ENCODE measurements at regions not wholly inside any gene's neighbourhood (a gene's known extent, or its start where the extent isn't known, plus 50 kb on each side); places are given as distances from the start of the nearest gene placed in this dataset.

DNA sequence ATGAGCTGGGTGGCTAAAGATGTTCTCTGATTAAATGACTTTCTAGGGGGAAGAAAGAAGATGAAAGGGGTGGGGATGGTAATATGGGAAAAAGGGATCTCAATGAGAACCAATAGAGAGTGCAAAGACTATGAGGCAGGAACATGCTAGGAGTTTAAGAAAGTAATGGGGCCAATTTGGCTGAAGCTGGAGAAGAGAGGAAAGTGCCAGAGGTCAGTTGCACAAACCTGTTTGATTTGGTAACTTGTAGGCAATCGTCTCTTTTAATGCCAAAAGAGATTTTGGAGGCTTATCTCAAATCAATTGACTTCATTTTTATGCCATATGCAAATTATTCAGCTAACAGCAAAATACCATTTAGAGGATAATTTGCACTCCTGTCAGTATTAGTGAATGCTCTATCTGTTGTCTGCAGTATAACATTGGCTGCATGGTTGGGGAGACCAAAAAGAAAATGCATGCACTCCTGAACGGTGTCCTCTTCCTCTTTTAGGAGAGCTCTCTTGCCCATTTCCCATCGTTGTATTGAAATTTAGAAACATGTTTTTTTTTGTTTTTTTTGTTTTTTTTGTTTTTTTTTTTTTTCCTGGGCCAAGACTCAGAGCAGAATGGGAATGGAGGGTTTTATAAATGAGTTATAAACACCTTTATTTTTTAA, 193.9 kb downstream of the BTBD3 start:
- H3K79me2 ChIP-seq (ENCODE audit: control insufficient read depth, insufficient read depth, low read length) = no peaks in the 10 kb centered on the region
- H3K4me1 ChIP-seq (ENCODE audit: control insufficient read depth, extremely low read depth, insufficient read depth, low read length) = no peaks in the 10 kb centered on the region
- no peak overlapping the region for H3K9ac ChIP-seq (replicated peaks; ENCODE audit: extremely low read depth, insufficient read depth, low read length)
- H3K9me3 ChIP-seq (replicated peaks; ENCODE audit: control insufficient read depth, insufficient read depth, low read length) = no peaks in the 10 kb centered on the region
- no peaks in the 10 kb centered on the region for H3K27me3 ChIP-seq (ENCODE audit: control insufficient read depth in 2 of 2, insufficient read depth in 2 of 2, low read length in 2 of 2)
- no peaks in the 10 kb centered on the region for H3K9me1 ChIP-seq (replicated peaks; ENCODE audit: control insufficient read depth, extremely low read depth, insufficient read depth, low read length)
- TF ChIP-seq MYC (IDR thresholded peaks at IDR 0.05; ENCODE audit: low read depth, low read length) (no peak), GATA2 (IDR thresholded peaks at IDR 0.05; ENCODE audit: insufficient read depth, insufficient read length, low read depth, low read length) (no peak)
- POLR2A ChIA-PET = no interaction called here
- intact Hi-C loops (cut with micrococcal nuclease) (no loop called here), dilution Hi-C loops (cut with MboI; ENCODE audit: extremely low pct_ligation_motif_present, low sequenced_read_pairs) (no loop called here)
- H3K27ac ChIP-seq (ENCODE audit: insufficient read depth, low read depth, low read length) = no peak overlapping the region
- no peak overlapping the region for H2AFZ ChIP-seq (ENCODE audit: low read depth, low read length)
- H4K20me1 ChIP-seq (replicated peaks; ENCODE audit: control insufficient read depth, extremely low read depth, insufficient read depth, low read length) = no peaks in the 10 kb centered on the region
- DNase-seq (ENCODE audit: low read depth, low spot score) = no peak
- no peak overlapping the region for H3K4me3 ChIP-seq (replicated peaks in 1 of 3; ENCODE audit: insufficient read depth in 1 of 3, low read depth in 1 of 3, low read length in 3 of 3)
- H3K36me3 ChIP-seq (ENCODE audit: control insufficient read depth in 2 of 2, extremely low read depth in 1 of 2, insufficient read depth in 2 of 2, low read length in 2 of 2) = no peaks in the 10 kb centered on the region
- no TSS peak for BruUV-seq (replicated peaks)
- no peak for FAIRE-seq
- CTCF ChIA-PET = interaction anchor here (1.4 kb wide), 1 partner anchor 96 kb away, joined by 3 read pairs; no protein-coding TSS in a partner anchor
- H3K4me2 ChIP-seq (ENCODE audit: insufficient read depth, low read length) = no peak overlapping the region

GRCh38 chr20:12112089-12112474, 194.4 kb downstream of the BTBD3 start:
- H3K36me3 ChIP-seq (ENCODE audit: control insufficient read depth in 2 of 2, extremely low read depth in 1 of 2, insufficient read depth in 2 of 2, low read length in 2 of 2) = no peaks in the 10 kb centered on the region
- H3K9me3 ChIP-seq (replicated peaks; ENCODE audit: control insufficient read depth, insufficient read depth, low read length) = no peaks in the 10 kb centered on the region
- H3K9ac ChIP-seq (replicated peaks; ENCODE audit: extremely low read depth, insufficient read depth, low read length) = no peak overlapping the region
- CTCF ChIA-PET = no interaction called here
- no peak overlapping the region for H2AFZ ChIP-seq (ENCODE audit: low read depth, low read length)
- DNase-seq (ENCODE audit: low read depth, low spot score) (no peak), FAIRE-seq (no peak)
- no peak overlapping the region for H3K4me3 ChIP-seq (replicated peaks in 1 of 3; ENCODE audit: insufficient read depth in 1 of 3, low read depth in 1 of 3, low read length in 3 of 3)
- no peaks in the 10 kb centered on the region for H3K79me2 ChIP-seq (ENCODE audit: control insufficient read depth, insufficient read depth, low read length)
- intact Hi-C loops (cut with micrococcal nuclease) (no loop called here), dilution Hi-C loops (cut with MboI; ENCODE audit: extremely low pct_ligation_motif_present, low sequenced_read_pairs) (no loop called here)
- H3K4me1 ChIP-seq (ENCODE audit: control insufficient read depth, extremely low read depth, insufficient read depth, low read length) = no peaks in the 10 kb centered on the region
- POLR2A ChIA-PET = no interaction called here
- no peaks in the 10 kb centered on the region for H4K20me1 ChIP-seq (replicated peaks; ENCODE audit: control insufficient read depth, extremely low read depth, insufficient read depth, low read length)
- H3K9me1 ChIP-seq (replicated peaks; ENCODE audit: control insufficient read depth, extremely low read depth, insufficient read depth, low read length) = no peaks in the 10 kb centered on the region
- no TSS peak for BruUV-seq (replicated peaks)
- TF ChIP-seq EZH2 (IDR thresholded peaks at IDR 0.05; ENCODE audit: borderline replicate concordance, low read depth, low read length, severe bottlenecking) = no peak
- no peak for TF ChIP-seq POLR2AphosphoS5 (IDR thresholded peaks at IDR 0.05; ENCODE audit: insufficient read depth, low read depth, low read length)
- no peak for TF ChIP-seq GATA2 (IDR thresholded peaks at IDR 0.05; ENCODE audit: insufficient read depth, insufficient read length, low read depth, low read length)
- TF ChIP-seq CTCF (IDR thresholded peaks at IDR 0.05; ENCODE audit: extremely low read depth in 1 of 2, insufficient read depth in 1 of 2, low read depth in 1 of 2, low read length in 2 of 2) = no peak
- TF ChIP-seq POLR2A (IDR thresholded peaks at IDR 0.05; ENCODE audit: low read depth, low read length) = no peak
- no peak for TF ChIP-seq MYC (IDR thresholded peaks at IDR 0.05; ENCODE audit: low read depth, low read length)
- TF ChIP-seq, protein P1, sequence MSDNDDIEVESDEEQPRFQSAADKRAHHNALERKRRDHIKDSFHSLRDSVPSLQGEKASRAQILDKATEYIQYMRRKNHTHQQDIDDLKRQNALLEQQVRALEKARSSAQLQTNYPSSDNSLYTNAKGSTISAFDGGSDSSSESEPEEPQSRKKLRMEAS (IDR thresholded peaks at IDR 0.05; ENCODE audit: insufficient read depth, insufficient read length) = no peak
- TF ChIP-seq JUN (IDR thresholded peaks at IDR 0.05; ENCODE audit: borderline replicate concordance, insufficient read depth, insufficient read length, low read depth) = no peak
- TF ChIP-seq FOS (IDR thresholded peaks at IDR 0.05; ENCODE audit: borderline replicate concordance, insufficient read depth, low read length) = no peak
- H3K27ac ChIP-seq (ENCODE audit: insufficient read depth, low read depth, low read length) = no peak overlapping the region
- no peak overlapping the region for H3K4me2 ChIP-seq (ENCODE audit: insufficient read depth, low read length)
- no peaks in the 10 kb centered on the region for H3K27me3 ChIP-seq (ENCODE audit: control insufficient read depth in 2 of 2, insufficient read depth in 2 of 2, low read length in 2 of 2)
